ENCODE measurements at regions not wholly inside any gene's neighbourhood (a gene's known extent, or its start where the extent isn't known, plus 50 kb on each side); places are given as distances from the start of the nearest gene placed in this dataset.

- no peak for TF ChIP-seq CTCF (conservative IDR thresholded peaks at IDR 0.05 in 1 of 2, IDR thresholded peaks at IDR 0.05 in 1 of 2; ENCODE audit: extremely low read depth in 1 of 2, insufficient read depth in 1 of 2, low read depth in 1 of 2, low read length in 2 of 2)
- no peak for TF ChIP-seq EZH2 (IDR thresholded peaks at IDR 0.05; ENCODE audit: borderline replicate concordance, low read length)
These were observed 70.9 kb upstream of the COL1A2 start for GRCh38 chr7:94323844-94324243.
